Mucosa of rectum (tissue), 2 donors: ENCODE measurements at regions not wholly inside any gene's neighbourhood (a gene's known extent, or its start where the extent isn't known, plus 50 kb on each side); places are given as distances from the start of the nearest gene placed in this dataset.

Experiments used
- H3K27ac ChIP-seq, 2 donors: one replicate each; pipeline ENCODE4 v1.7.0; 2013; ENCODE audit warnings: inconsistent platforms in 2 of 2, low read depth in 2 of 2, low read length in 2 of 2
- H3K27me3 ChIP-seq, 2 donors: one replicate each; pipeline ENCODE4 v1.7.0; 2013; ENCODE audit warnings: low read length in 2 of 2; ENCODE audit not compliant: control insufficient read depth in 2 of 2, insufficient read depth in 2 of 2
- H3K36me3 ChIP-seq, 2 donors: one replicate each; pipeline ENCODE4 v1.7.0; 2013; ENCODE audit warnings: low read length in 2 of 2; ENCODE audit not compliant: control insufficient read depth in 2 of 2, insufficient read depth in 2 of 2
- H3K4me1 ChIP-seq, 2 donors: one replicate each; pipeline ENCODE4 v1.7.0; 2013; ENCODE audit warnings: low read length in 2 of 2, mild to moderate bottlenecking in 1 of 2; ENCODE audit not compliant: control insufficient read depth in 2 of 2, insufficient read depth in 2 of 2
- H3K4me3 ChIP-seq, 2 donors: one replicate each; pipeline ENCODE4 v1.7.0; 2013; ENCODE audit warnings: low read length in 2 of 2
- H3K9ac ChIP-seq, 2 donors: one replicate each; pipeline ENCODE4 v1.7.0; 2013; ENCODE audit warnings: low read length in 2 of 2, low read depth in 1 of 2, mild to moderate bottlenecking in 1 of 2
- H3K9me3 ChIP-seq, 2 donors: one replicate each; pipeline ENCODE4 v1.7.0; 2013; ENCODE audit warnings: low read length in 2 of 2; ENCODE audit not compliant: control insufficient read depth in 2 of 2
- donor health status: healthy.
- donor health status: Normal muscosa, but diverticular disease.

GRCh38 chr2:19272039-19272438, 86.4 kb downstream of the OSR1 start:
- no peaks in the 10 kb centered on the region for H3K27me3 ChIP-seq
- no peaks in the 10 kb centered on the region for H3K4me1 ChIP-seq
- no peak overlapping the region for H3K9ac ChIP-seq
- no peaks in the 10 kb centered on the region for H3K36me3 ChIP-seq
- no peak overlapping the region for H3K27ac ChIP-seq
- no peak overlapping the region for H3K4me3 ChIP-seq
- H3K9me3 ChIP-seq = no peaks in the 10 kb centered on the region

GRCh38 chr2:19264852-19265251, 93.6 kb downstream of the OSR1 start:
- Histone ChIP-seq H3K27ac (no peak overlapping the region), H3K9me3 (no peaks in the 10 kb centered on the region), H3K27me3 (no peaks in the 10 kb centered on the region), H3K36me3 (no peaks in the 10 kb centered on the region), H3K9ac (no peak overlapping the region), H3K4me1 (no peaks in the 10 kb centered on the region), H3K4me3 (no peak overlapping the region)

DNA sequence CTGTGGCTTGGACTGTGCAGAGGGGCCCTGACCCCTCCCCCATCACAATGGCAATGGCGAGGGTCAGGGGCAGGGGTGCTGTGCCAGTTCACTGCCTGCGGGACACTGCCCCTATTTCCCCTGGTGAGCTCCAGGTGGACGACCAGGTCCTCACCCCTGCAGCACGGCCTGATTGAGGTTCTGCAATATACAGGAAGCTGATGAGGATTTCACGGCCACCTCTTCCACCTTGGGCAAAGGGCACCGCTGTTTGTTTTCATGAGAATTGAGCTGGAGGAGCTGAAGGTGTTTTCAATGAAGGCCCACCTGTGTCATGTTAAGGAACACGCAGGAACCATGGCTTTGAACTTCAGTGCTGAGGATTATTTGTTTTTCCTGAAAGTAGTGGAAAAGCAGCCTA, 96.3 kb downstream of the OSR1 start:
- H3K4me3 ChIP-seq = no peak overlapping the region
- no peaks in the 10 kb centered on the region for H3K4me1 ChIP-seq
- H3K27ac ChIP-seq = no peak overlapping the region
- H3K36me3 ChIP-seq = no peaks in the 10 kb centered on the region
- no peaks in the 10 kb centered on the region for H3K9me3 ChIP-seq
- H3K27me3 ChIP-seq = no peaks in the 10 kb centered on the region
- H3K9ac ChIP-seq = no peak overlapping the region

- Histone ChIP-seq H3K9me3 (no peaks in the 10 kb centered on the region), H3K27ac (no peak overlapping the region), H3K9ac (no peak overlapping the region), H3K27me3 (no peaks in the 10 kb centered on the region), H3K4me3 (no peak overlapping the region), H3K36me3 (no peaks in the 10 kb centered on the region), H3K4me1 (no peaks in the 10 kb centered on the region)
Measured at GRCh38 chr2:19261061-19261460, 97.4 kb downstream of the OSR1 start.

DNA sequence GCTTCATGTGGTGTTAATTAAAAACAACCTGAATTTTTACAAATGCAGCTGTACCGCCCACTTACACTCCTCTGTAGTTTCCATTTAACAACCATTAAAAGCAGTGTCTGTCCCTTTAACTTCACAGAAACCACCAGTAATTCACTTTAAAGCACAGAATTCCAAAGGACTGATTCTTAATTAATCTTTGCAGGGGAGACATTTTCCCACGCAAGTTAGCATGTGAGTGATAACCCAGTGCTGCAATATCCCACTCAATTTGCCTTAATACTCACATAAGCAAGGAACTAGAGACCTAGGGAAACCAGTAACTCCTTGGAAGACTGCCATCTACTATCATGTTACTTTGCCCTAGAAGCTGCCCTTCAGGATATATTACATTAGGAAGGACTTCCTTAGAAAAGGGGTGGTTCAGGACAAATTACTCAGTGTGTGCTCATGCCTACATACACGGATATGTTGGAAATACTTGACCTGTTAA, 102.3 kb downstream of the OSR1 start:
- no peak overlapping the region for H3K9ac ChIP-seq
- no peaks in the 10 kb centered on the region for H3K4me1 ChIP-seq
- no peaks in the 10 kb centered on the region for H3K27me3 ChIP-seq
- H3K9me3 ChIP-seq = no peaks in the 10 kb centered on the region
- no peaks in the 10 kb centered on the region for H3K36me3 ChIP-seq
- no peak overlapping the region for H3K4me3 ChIP-seq
- H3K27ac ChIP-seq = no peak overlapping the region

- H3K4me3 ChIP-seq = no peak overlapping the region
- no peak overlapping the region for H3K9ac ChIP-seq
- no peaks in the 10 kb centered on the region for H3K27me3 ChIP-seq
- H3K9me3 ChIP-seq = no peaks in the 10 kb centered on the region
- H3K4me1 ChIP-seq = no peaks in the 10 kb centered on the region
- no peaks in the 10 kb centered on the region for H3K36me3 ChIP-seq
- H3K27ac ChIP-seq = no peak overlapping the region
Measured at GRCh38 chr2:19255481-19255880, 102.9 kb downstream of the OSR1 start.

DNA sequence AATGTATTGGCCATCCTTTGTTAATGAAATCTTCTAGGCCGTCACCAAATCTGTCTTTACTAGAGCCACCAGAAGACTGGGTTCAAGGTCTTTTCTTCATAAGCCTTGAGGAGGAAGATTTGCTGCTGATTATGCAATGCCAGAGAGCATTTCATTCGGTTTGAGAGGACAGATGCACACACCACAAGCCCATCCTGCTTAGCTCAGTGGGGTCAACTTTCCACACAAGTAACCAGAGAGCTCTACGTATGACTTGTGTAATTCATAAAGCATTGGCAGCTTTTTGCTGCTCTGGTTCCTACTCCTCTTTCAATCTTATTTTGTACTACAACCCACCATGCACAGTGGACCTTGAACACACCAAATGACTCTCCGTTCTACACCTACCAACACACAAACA, 106.9 kb downstream of the OSR1 start:
- no peaks in the 10 kb centered on the region for H3K4me1 ChIP-seq
- H3K36me3 ChIP-seq = no peaks in the 10 kb centered on the region
- no peak overlapping the region for H3K4me3 ChIP-seq
- H3K9me3 ChIP-seq = no peaks in the 10 kb centered on the region
- H3K9ac ChIP-seq = no peak overlapping the region
- no peaks in the 10 kb centered on the region for H3K27me3 ChIP-seq
- H3K27ac ChIP-seq = no peak overlapping the region

DNA sequence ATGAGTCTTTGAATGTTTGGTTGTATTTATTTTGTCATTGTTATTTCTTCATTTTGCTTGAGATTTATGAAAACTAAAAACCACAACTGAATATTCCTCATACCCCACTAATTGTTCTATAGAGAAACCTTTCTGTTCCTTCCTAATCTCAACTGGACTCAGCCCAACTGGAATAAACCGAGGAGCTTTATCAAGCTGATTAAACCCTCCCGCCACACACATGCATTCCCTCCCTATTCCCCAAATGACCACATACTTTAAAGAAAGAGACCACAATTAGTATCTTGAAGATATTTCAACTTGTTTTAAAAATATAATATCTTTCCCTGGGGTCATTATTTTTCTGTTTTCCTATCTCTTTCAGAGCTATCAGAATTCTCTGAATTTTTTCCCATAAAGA, 107.5 kb downstream of the OSR1 start:
- no peak overlapping the region for H3K9ac ChIP-seq
- no peaks in the 10 kb centered on the region for H3K27me3 ChIP-seq
- H3K9me3 ChIP-seq = no peaks in the 10 kb centered on the region
- no peak overlapping the region for H3K4me3 ChIP-seq
- H3K36me3 ChIP-seq = no peaks in the 10 kb centered on the region
- no peaks in the 10 kb centered on the region for H3K4me1 ChIP-seq
- no peak overlapping the region for H3K27ac ChIP-seq

DNA sequence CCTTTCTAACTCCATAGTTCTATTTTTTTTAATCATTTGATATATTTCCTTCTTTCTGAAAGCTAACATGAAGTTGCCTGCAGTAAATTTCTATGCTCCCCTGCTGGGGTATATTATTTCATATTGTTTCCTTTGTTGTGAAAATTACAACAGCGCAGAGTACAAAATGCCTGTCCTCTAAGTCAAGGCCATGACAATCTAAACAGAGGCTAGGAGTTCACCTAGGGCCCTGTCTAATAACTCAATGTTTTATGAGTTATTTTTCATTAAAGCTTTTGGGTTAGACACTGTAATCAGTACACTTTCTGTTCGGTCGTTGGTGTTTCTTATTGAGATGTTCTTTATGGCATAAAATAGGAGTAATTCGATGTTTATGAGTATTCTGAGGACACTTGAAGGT, 111.2 kb downstream of the OSR1 start:
- Histone ChIP-seq H3K27ac (no peak overlapping the region), H3K9me3 (no peaks in the 10 kb centered on the region), H3K4me1 (no peaks in the 10 kb centered on the region), H3K36me3 (no peaks in the 10 kb centered on the region), H3K9ac (no peak overlapping the region), H3K4me3 (no peak overlapping the region), H3K27me3 (no peaks in the 10 kb centered on the region)

- Histone ChIP-seq H3K36me3 (no peaks in the 10 kb centered on the region), H3K27ac (no peak overlapping the region), H3K9ac (no peak overlapping the region), H3K27me3 (no peaks in the 10 kb centered on the region), H3K4me1 (no peaks in the 10 kb centered on the region), H3K4me3 (no peak overlapping the region), H3K9me3 (no peaks in the 10 kb centered on the region)
Measured at GRCh38 chr2:19246496-19246895, 111.9 kb downstream of the OSR1 start.
